Fibroblast of the aortic adventitia (primary cell): ENCODE measurements at regions not wholly inside any gene's neighbourhood (a gene's known extent, or its start where the extent isn't known, plus 50 kb on each side); places are given as distances from the start of the nearest gene placed in this dataset.

Source experiments
- DNase-seq: peaks from one replicate; pipeline ENCODE4 v3.0.0-alpha.2; 2010; ENCODE audit warnings: low read depth
- H3K4me3 ChIP-seq: 2 replicates; pipeline ENCODE4 v1.5.1; 2011; ENCODE audit warnings: low read depth, mild to moderate bottlenecking, control low read depth, low read length, moderate library complexity
- CTCF ChIP-seq: IDR thresholded peaks from 2 replicates; pipeline ENCODE4 v1.5.1; 2011; ENCODE audit warnings: mild to moderate bottlenecking, low read length, control low read depth, inconsistent platforms; ENCODE audit not compliant: insufficient read depth

DNA sequence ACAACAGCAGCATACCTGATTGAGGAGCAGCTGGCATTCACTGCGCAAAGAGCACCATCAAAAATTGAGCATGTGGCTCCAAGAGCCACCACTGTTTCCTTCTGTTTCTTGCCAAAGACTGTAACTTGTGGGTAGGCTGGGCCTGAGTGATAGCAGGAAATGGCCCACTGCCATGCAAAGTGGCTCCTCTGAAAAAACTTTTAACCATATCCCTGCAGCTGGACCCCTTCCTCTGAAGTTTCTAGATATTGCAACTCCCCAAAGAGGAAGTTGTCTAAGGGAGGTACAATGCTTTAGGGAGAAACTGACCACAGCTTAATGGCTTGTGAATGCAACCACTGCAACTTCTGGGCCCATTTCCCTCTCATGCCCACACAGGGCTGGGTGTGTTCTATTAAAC is 355.4 kb upstream of the PDE4D start:
- TF ChIP-seq CTCF: no peak
- no peak for DNase-seq
- H3K4me3 ChIP-seq: no peak overlapping the region

DNA sequence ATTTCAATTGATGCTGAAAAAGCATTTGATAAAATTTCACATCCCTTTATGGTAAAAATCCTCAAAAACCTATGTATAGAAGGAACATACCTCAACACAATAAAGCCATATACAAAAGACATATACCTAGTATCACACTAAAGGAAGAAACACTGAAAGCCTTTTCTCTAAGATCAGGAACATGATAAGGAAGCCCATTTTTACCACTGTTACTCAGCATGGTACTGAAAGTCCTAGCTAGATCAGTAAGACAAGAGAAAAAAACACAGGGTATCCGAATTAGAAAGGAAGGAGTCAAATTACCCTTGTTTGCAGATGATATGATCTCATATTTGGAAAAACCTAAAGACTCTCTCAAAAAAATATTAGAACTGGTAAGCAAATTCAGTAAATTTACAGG is 350.2 kb upstream of the PDE4D start:
- DNase-seq: no peak
- TF ChIP-seq CTCF: no peak
- H3K4me3 ChIP-seq: no peak overlapping the region

GRCh38 chr5:60232036-60232795 is 338.7 kb upstream of the PDE4D start:
- no peak overlapping the region for H3K4me3 ChIP-seq
- no peak for TF ChIP-seq CTCF
- no peak for DNase-seq

GRCh38 chr5:60230456-60230855 is 336.9 kb upstream of the PDE4D start:
- no peak for TF ChIP-seq CTCF
- no peak overlapping the region for H3K4me3 ChIP-seq
- no peak for DNase-seq

- DNase-seq: no peak
- H3K4me3 ChIP-seq: no peak overlapping the region
Observed at GRCh38 chr5:60229691-60230185, 336.2 kb upstream of the PDE4D start.

DNA sequence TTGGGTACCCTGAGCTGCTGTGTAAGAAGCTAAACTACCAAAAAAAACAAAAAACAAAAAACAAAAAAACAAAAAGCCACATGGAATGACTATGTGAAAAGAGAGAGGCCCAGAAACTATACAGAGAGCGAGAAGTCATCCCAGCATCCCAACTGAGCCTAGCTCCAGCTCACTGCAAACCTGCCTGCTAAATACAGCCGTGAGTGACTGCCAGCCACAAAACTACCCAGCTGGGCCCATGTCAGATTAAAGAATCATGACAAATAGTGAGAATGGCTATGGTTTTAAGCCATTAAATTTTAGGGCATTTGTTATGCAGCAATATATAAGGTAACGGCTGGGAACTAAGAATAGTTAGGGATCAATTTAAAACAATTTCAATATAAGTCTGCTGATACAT is 335.1 kb upstream of the PDE4D start:
- no peak for TF ChIP-seq CTCF
- H3K4me3 ChIP-seq: no peak overlapping the region
- DNase-seq: no peak

More at GRCh38 chr5:60229691-60230185, 336.2 kb upstream of the PDE4D start:
- no peak for TF ChIP-seq CTCF

GRCh38 chr5:60226128-60226527 is 332.6 kb upstream of the PDE4D start:
- DNase-seq: no peak
- no peak for TF ChIP-seq CTCF
- H3K4me3 ChIP-seq: no peak overlapping the region
